Left ventricle myocardium inferior (tissue), 1 donor: ENCODE measurements at regions not wholly inside any gene's neighbourhood (a gene's known extent, or its start where the extent isn't known, plus 50 kb on each side); places are given as distances from the start of the nearest gene placed in this dataset.

Experiments used
- DNase-seq: peaks from one replicate; pipeline ENCODE4 v3.0.0-alpha.2; 2020
- H3K27ac ChIP-seq: fragments of 200-600 bp; replicated peaks from 2 replicates; pipeline ENCODE4 v1.8.0; 2021
- H3K27me3 ChIP-seq: fragments of 200-600 bp; 2 replicates; pipeline ENCODE4 v1.8.0; 2021; ENCODE audit warnings: low read depth
- H3K36me3 ChIP-seq: fragments of 200-600 bp; 2 replicates; pipeline ENCODE4 v1.8.0; 2021
- H3K4me1 ChIP-seq: fragments of 200-600 bp; 2 replicates; pipeline ENCODE4 v1.8.0; 2021
- H3K4me3 ChIP-seq: fragments of 200-600 bp; 2 replicates; pipeline ENCODE4 v1.8.0; 2021; ENCODE audit warnings: mild to moderate bottlenecking, moderate library complexity
- H3K9me3 ChIP-seq: fragments of 200-600 bp; replicated peaks from 2 replicates; pipeline ENCODE4 v1.8.0; 2021
- intact Hi-C: fragments of 100-400 bp; cut with micrococcal nuclease; formaldehyde crosslinking; loops from one replicate; pipeline ENCODE4 v1.11.0; 2022
- TF ChIP-seq, protein P1 (sequence below): fragments of 200-600 bp; IDR thresholded peaks from 2 replicates; pipeline ENCODE4 v1.8.0; 2021; ENCODE audit warnings: antibody characterized with exemption, mild to moderate bottlenecking, borderline replicate concordance
- donor health status: DM: no; HTN: yes; CAD: no; lungs with severe emphysema.

DNA sequence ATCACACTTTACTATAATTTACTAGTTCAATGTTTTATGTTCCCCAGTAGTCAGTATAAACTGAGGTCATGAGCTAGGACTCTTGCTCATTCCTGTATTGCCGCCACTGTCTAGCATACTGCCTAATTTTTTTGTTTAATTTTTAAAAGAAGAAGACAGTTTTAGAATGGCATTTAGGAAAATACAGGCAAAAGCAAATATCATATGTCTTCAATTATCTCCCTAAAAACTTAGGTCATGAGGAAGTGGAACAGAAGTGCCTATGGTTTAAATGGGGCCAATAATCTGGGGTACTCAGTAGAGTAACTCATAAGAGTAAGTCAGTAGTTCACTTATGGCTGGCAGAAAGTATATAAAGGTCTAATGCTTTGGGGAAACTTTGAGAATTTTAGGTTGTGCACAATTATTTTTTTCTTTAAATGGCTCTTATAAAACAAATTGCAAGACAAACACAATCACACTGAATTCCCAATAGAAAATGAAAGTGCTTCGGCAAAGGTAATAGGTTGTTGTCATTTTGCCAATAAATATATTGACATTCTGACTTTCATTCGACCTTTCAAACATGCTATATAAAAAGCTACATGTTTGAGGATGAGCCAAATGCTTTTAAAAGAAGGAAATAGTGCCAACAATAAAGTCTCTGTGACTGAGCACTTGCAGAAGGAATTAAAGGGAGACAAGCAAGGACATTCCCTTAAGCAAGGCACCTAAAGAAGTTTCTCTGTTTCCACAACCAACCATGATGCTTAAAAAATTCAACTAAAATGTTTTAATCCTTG is 390.1 kb downstream of the PDGFC start:
- intact Hi-C loops = no loop called here
- Histone ChIP-seq H3K4me1 (peaks cover 6% of the 10 kb centered on the region), H3K27me3 (no peaks in the 10 kb centered on the region), H3K36me3 (no peaks in the 10 kb centered on the region), H3K27ac (no peak overlapping the region), H3K9me3 (no peaks in the 10 kb centered on the region), H3K4me3 (no peak overlapping the region)
- TF ChIP-seq, protein P1, sequence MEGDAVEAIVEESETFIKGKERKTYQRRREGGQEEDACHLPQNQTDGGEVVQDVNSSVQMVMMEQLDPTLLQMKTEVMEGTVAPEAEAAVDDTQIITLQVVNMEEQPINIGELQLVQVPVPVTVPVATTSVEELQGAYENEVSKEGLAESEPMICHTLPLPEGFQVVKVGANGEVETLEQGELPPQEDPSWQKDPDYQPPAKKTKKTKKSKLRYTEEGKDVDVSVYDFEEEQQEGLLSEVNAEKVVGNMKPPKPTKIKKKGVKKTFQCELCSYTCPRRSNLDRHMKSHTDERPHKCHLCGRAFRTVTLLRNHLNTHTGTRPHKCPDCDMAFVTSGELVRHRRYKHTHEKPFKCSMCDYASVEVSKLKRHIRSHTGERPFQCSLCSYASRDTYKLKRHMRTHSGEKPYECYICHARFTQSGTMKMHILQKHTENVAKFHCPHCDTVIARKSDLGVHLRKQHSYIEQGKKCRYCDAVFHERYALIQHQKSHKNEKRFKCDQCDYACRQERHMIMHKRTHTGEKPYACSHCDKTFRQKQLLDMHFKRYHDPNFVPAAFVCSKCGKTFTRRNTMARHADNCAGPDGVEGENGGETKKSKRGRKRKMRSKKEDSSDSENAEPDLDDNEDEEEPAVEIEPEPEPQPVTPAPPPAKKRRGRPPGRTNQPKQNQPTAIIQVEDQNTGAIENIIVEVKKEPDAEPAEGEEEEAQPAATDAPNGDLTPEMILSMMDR = no peak
- DNase-seq = no peak

DNA sequence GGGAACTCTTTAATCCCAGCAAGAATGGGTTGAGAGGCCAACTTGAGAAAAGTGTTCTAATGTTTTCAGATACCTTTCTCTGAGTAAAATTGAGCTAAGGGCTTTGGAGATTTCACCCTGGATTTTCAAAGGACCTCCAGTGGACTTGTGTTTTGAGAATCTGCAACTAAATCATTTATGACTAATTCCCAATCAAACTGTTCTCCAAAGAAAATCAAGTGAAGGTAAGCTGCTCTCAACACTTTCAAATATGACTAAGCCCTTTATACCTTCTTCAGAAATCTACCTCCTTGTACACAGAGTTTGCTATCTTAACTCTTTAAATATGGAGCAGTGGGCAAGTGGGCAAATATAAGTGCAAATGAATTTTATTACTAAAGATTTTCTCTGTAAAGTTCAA is 392.9 kb downstream of the PDGFC start:
- TF ChIP-seq, protein P1 = no peak
- Histone ChIP-seq H3K9me3 (no peaks in the 10 kb centered on the region), H3K27me3 (no peaks in the 10 kb centered on the region), H3K27ac (no peak overlapping the region), H3K4me3 (no peak overlapping the region), H3K36me3 (no peaks in the 10 kb centered on the region), H3K4me1 (peaks cover 6% of the 10 kb centered on the region)
- DNase-seq = no peak
- intact Hi-C loops = no loop called here

DNA sequence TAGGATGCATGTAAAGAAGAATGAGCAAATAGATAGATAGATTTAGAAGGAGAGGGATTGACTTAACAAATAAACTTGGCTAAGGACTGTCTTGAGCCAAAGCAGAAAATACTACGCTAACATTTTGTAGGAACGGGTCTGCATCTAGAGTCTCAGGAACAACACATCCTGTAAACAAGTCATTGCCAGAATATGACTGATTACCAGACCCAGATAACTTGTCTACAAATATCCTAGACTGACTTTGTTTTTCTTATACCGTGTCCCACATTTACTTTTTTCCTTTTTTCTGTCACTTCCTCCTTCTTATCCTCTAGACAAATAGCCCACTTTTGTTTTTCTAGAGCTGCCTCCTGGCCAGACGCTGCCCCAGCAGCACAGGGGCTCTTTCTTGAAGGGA is 393.6 kb downstream of the PDGFC start:
- intact Hi-C loops = no loop called here
- TF ChIP-seq, protein P1 = no peak
- no peak for DNase-seq

DNA sequence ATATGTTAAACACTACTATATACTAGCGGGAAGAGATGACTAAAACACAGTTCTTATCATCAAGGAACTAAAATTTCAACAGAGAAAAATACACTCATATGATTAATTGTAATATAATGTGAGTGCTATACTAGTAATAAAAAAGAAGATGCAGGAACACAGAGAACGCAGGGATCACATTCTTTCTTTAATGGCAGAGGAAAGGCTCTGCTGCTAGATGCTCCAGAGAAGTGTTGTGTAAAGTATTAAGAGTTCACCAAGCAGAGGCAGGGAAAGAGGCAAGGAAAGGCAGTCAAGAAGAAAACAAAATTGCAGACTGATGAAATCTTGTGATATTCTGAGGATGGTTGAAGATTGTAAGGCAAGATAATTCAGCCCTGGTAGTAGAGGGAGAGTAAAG is 394.7 kb downstream of the PDGFC start:
- no peak for DNase-seq
- Histone ChIP-seq H3K4me3 (no peak overlapping the region), H3K27me3 (no peaks in the 10 kb centered on the region)

More for the DNA sequence above, 393.6 kb downstream of the PDGFC start:
- peak overlapping the region; percentile 21 for H3K27ac ChIP-seq
- peaks cover 6% of the 10 kb centered on the region for H3K4me1 ChIP-seq
- H3K36me3 ChIP-seq = no peaks in the 10 kb centered on the region
- H3K4me3 ChIP-seq = no peak overlapping the region
- H3K27me3 ChIP-seq = no peaks in the 10 kb centered on the region
- no peaks in the 10 kb centered on the region for H3K9me3 ChIP-seq

DNA sequence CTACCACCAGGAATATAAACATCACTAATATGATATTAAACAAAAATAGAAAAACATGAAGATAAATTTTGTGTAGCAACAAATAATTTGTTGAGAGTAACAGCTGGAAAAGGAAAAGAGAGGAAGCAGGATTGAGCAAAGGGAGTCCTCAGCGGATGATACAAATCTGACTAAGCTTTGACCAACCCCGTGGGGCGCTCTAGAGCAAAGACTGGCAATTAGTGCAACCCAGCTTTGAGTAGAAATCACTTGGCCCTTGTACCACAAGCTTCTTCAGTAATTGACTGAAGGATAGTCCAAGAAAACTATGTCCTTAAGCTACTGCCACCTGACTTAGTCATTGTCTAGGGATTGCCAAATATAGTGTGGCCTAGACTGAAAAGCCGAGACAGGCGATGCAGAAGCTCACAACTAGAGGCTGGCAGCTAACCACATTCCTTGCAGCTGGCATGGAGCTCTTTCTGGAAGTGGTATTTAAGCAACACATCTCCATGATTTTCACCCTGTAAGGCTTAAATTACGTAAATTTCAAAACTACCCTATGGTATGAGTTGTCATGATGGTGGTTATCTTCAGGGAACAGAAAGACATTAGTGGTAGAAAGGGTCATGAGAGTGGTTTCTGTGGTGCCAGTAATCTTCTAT is 396.0 kb downstream of the PDGFC start:
- TF ChIP-seq, protein P1 = no peak
- Histone ChIP-seq H3K4me1 (no peaks in the 10 kb centered on the region), H3K4me3 (no peak overlapping the region), H3K27me3 (no peaks in the 10 kb centered on the region), H3K27ac (no peak overlapping the region), H3K9me3 (no peaks in the 10 kb centered on the region), H3K36me3 (no peaks in the 10 kb centered on the region)
- intact Hi-C loops = no loop called here
- DNase-seq = no peak

More for the DNA sequence above, 394.7 kb downstream of the PDGFC start:
- Histone ChIP-seq H3K4me1 (peaks cover 5% of the 10 kb centered on the region), H3K27ac (no peak overlapping the region), H3K9me3 (no peaks in the 10 kb centered on the region), H3K36me3 (no peaks in the 10 kb centered on the region)
- TF ChIP-seq, protein P1 = no peak
- intact Hi-C loops = no loop called here
